ENCODE measurements at regions not wholly inside any gene's neighbourhood (a gene's known extent, or its start where the extent isn't known, plus 50 kb on each side); places are given as distances from the start of the nearest gene placed in this dataset.

GRCh38 chr3:181300033-181300432 lies 310.5 kb upstream of the DNAJC19 start:
- Histone ChIP-seq H3K4me3 (ENCODE audit: low read depth, low read length) (no peak overlapping the region), H3K36me3 (ENCODE audit: control insufficient read depth, insufficient read depth, low read length) (no peaks in the 10 kb centered on the region), H3K27me3 (ENCODE audit: control insufficient read depth, insufficient read depth, low read length) (no peaks in the 10 kb centered on the region)
- ChIA-PET CTCF (no interaction called here), POLR2A (no interaction called here)
- no peak for DNase-seq (ENCODE audit: low read depth)
- TF ChIP-seq CTCF (IDR thresholded peaks at IDR 0.05; ENCODE audit: insufficient read depth, low read depth, low read length): no peak

GRCh38 chr3:181298421-181298820 lies 308.9 kb upstream of the DNAJC19 start:
- CTCF ChIA-PET: interaction anchor here (0.9 kb wide), 1 partner anchor 156 kb away, joined by 3 read pairs; no protein-coding TSS in a partner anchor
- H3K4me3 ChIP-seq (ENCODE audit: low read depth, low read length): no peak overlapping the region
- POLR2A ChIA-PET: no interaction called here
- no peaks in the 10 kb centered on the region for H3K36me3 ChIP-seq (ENCODE audit: control insufficient read depth, insufficient read depth, low read length)
- TF ChIP-seq CTCF (IDR thresholded peaks at IDR 0.05; ENCODE audit: insufficient read depth, low read depth, low read length): no peak
- H3K27me3 ChIP-seq (ENCODE audit: control insufficient read depth, insufficient read depth, low read length): no peaks in the 10 kb centered on the region
- no peak for DNase-seq (ENCODE audit: low read depth)

- Histone ChIP-seq H3K4me3 (ENCODE audit: low read depth, low read length) (no peak overlapping the region), H3K27me3 (ENCODE audit: control insufficient read depth, insufficient read depth, low read length) (no peaks in the 10 kb centered on the region), H3K36me3 (ENCODE audit: control insufficient read depth, insufficient read depth, low read length) (no peaks in the 10 kb centered on the region)
- POLR2A ChIA-PET: no interaction called here
- DNase-seq (ENCODE audit: low read depth): no peak
- CTCF ChIA-PET: no interaction called here
- no peak for TF ChIP-seq CTCF (IDR thresholded peaks at IDR 0.05; ENCODE audit: insufficient read depth, low read depth, low read length)
Measured at GRCh38 chr3:181292984-181293383, 303.4 kb upstream of the DNAJC19 start.

GRCh38 chr3:181290941-181291340 lies 301.4 kb upstream of the DNAJC19 start:
- CTCF ChIA-PET: no interaction called here
- no peak overlapping the region for H3K4me3 ChIP-seq (ENCODE audit: low read depth, low read length)
- no peaks in the 10 kb centered on the region for H3K27me3 ChIP-seq (ENCODE audit: control insufficient read depth, insufficient read depth, low read length)
- no peaks in the 10 kb centered on the region for H3K36me3 ChIP-seq (ENCODE audit: control insufficient read depth, insufficient read depth, low read length)
- no peak for TF ChIP-seq CTCF (IDR thresholded peaks at IDR 0.05; ENCODE audit: insufficient read depth, low read depth, low read length)
- DNase-seq (ENCODE audit: low read depth): no peak
- POLR2A ChIA-PET: no interaction called here

GRCh38 chr3:181289306-181289705 lies 299.8 kb upstream of the DNAJC19 start:
- Histone ChIP-seq H3K36me3 (ENCODE audit: control insufficient read depth, insufficient read depth, low read length) (no peaks in the 10 kb centered on the region), H3K4me3 (ENCODE audit: low read depth, low read length) (no peak overlapping the region), H3K27me3 (ENCODE audit: control insufficient read depth, insufficient read depth, low read length) (no peaks in the 10 kb centered on the region)
- no peak for DNase-seq (ENCODE audit: low read depth)
- no peak for TF ChIP-seq CTCF (IDR thresholded peaks at IDR 0.05; ENCODE audit: insufficient read depth, low read depth, low read length)
- CTCF ChIA-PET: interaction anchor here (0.6 kb wide), 1 partner anchor 351 kb away, joined by 3 read pairs; no protein-coding TSS in a partner anchor
- POLR2A ChIA-PET: no interaction called here
